HepG2 (cell line): ENCODE measurements at regions not wholly inside any gene's neighbourhood (a gene's known extent, or its start where the extent isn't known, plus 50 kb on each side); places are given as distances from the start of the nearest gene placed in this dataset.

ENCODE experiments used
- ASH2L ChIP-seq: fragments of 300-600, 200-600 bp; sonication (generic); IDR thresholded peaks from 2 replicates; pipeline ENCODE4 v1.7.0; 2017; ENCODE audit warnings: low read depth, mild to moderate bottlenecking, moderate library complexity, mixed read lengths, low read length; ENCODE audit not compliant: insufficient read length
- ATF7-NPFF ChIP-seq: sonication (generic); formaldehyde crosslinking; IDR thresholded peaks from 2 replicates; pipeline ENCODE4 v1.8.1; 2023; ENCODE audit warnings: mild to moderate bottlenecking, low read depth, missing genetic modification reagents, moderate library complexity
- BCL3 ChIP-seq: sonication (generic); formaldehyde crosslinking; IDR thresholded peaks from 2 replicates; pipeline ENCODE4 v1.5.1; 2020; ENCODE audit warnings: mild to moderate bottlenecking, missing genetic modification reagents, moderate library complexity
- CCDC6 ChIP-seq: sonication (generic); formaldehyde crosslinking; IDR thresholded peaks from 2 replicates; pipeline ENCODE4 v1.8.1; 2022; ENCODE audit warnings: mild to moderate bottlenecking, missing genetic modification reagents, moderate library complexity
- ELK4 ChIP-seq: sonication (generic); formaldehyde crosslinking; IDR thresholded peaks from 2 replicates; pipeline ENCODE4 v1.9.0; 2021; ENCODE audit warnings: missing genetic modification reagents, borderline replicate concordance
- GABPA ChIP-seq, 2 experiments: IDR thresholded peaks; 2 replicates each; pipeline ENCODE4 v1.6.1; 2011 to 2016; ENCODE audit warnings: low read depth in 2 of 2, low read length in 1 of 2, missing biosample characterization in 1 of 2, missing genetic modification characterization in 1 of 2
- GABPB1 ChIP-seq: IDR thresholded peaks from 2 replicates; pipeline ENCODE4 v1.6.1; 2016; ENCODE audit warnings: mild to moderate bottlenecking, missing genetic modification reagents, moderate library complexity, missing compliant biosample characterization
- HMGXB3 ChIP-seq: sonication (generic); formaldehyde crosslinking; IDR thresholded peaks from 2 replicates; pipeline ENCODE4 v1.4.0; 2020; ENCODE audit warnings: missing genetic modification reagents, borderline replicate concordance
- KLF13 ChIP-seq: sonication (generic); formaldehyde crosslinking; IDR thresholded peaks from 2 replicates; pipeline ENCODE4 v1.4.0; 2020; ENCODE audit warnings: mild to moderate bottlenecking, missing genetic modification reagents
- MTF2 ChIP-seq: sonication (generic); formaldehyde crosslinking; IDR thresholded peaks from 2 replicates; pipeline ENCODE4 v1.5.0; 2020; ENCODE audit warnings: missing genetic modification reagents, borderline replicate concordance
- RFX1 ChIP-seq: fragments of 450-650 bp; IDR thresholded peaks from 2 replicates; pipeline ENCODE4 v1.6.1; 2017
- SIX4 ChIP-seq: sonication (generic); formaldehyde crosslinking; IDR thresholded peaks from 2 replicates; pipeline ENCODE4 v1.4.0; 2020; ENCODE audit warnings: missing genetic modification reagents
- SOX13 ChIP-seq, 3 experiments: fragments of 450-650 bp in 1 of 3; sonication (generic) in 1 of 3; formaldehyde crosslinking in 1 of 3; IDR thresholded peaks in 2 of 3; conservative IDR thresholded peaks in 1 of 3; 2 replicates each; pipeline versions ENCODE4 v1.5.0 to v1.6.1; 2016 to 2020; ENCODE audit warnings: antibody characterized with exemption in 1 of 3, mild to moderate bottlenecking in 1 of 3, missing compliant biosample characterization in 1 of 3, missing genetic modification reagents in 1 of 3, moderate library complexity in 1 of 3
- SUZ12 ChIP-seq: fragments of 150-350 bp; IDR thresholded peaks from 2 replicates; pipeline ENCODE4 v1.6.1; 2014; ENCODE audit warnings: low read depth, low read length
- TEAD3 ChIP-seq: optimal IDR thresholded peaks from 2 replicates; pipeline ENCODE3; 2016; ENCODE audit warnings: borderline replicate concordance
- TMF1 ChIP-seq: sonication (generic); formaldehyde crosslinking; IDR thresholded peaks from 2 replicates; pipeline ENCODE4 v1.8.1; 2022; ENCODE audit warnings: low read depth, missing genetic modification reagents
- ZFP62 ChIP-seq: sonication (generic); formaldehyde crosslinking; IDR thresholded peaks from 2 replicates; pipeline ENCODE4 v1.4.0; 2020; ENCODE audit warnings: missing genetic modification reagents
- ZNF501 ChIP-seq: sonication (generic); formaldehyde crosslinking; IDR thresholded peaks from 2 replicates; pipeline ENCODE4 v1.5.1; 2020; ENCODE audit warnings: mild to moderate bottlenecking, moderate library complexity, missing genetic modification reagents
- ZNF530 ChIP-seq: sonication (generic); formaldehyde crosslinking; IDR thresholded peaks from 2 replicates; pipeline ENCODE4 v1.5.0; 2020; ENCODE audit warnings: low read depth, mild to moderate bottlenecking, missing genetic modification reagents
- ZNF589 ChIP-seq: sonication (generic); formaldehyde crosslinking; conservative IDR thresholded peaks from 2 replicates; pipeline ENCODE4 v1.8.0; 2022; ENCODE audit warnings: mild to moderate bottlenecking, moderate library complexity, missing genetic modification reagents
- ZNF629 ChIP-seq: sonication (generic); formaldehyde crosslinking; conservative IDR thresholded peaks from 2 replicates; pipeline ENCODE4 v1.5.0; 2020; ENCODE audit warnings: missing genetic modification reagents
- ZNF644 ChIP-seq: IDR thresholded peaks from 2 replicates; pipeline ENCODE4 v1.6.1; 2016; ENCODE audit warnings: low read depth
- ZNF776 ChIP-seq: sonication (generic); formaldehyde crosslinking; IDR thresholded peaks from 2 replicates; pipeline ENCODE4 v1.4.0; 2020; ENCODE audit warnings: mild to moderate bottlenecking, missing genetic modification reagents
- ZNF878 ChIP-seq: sonication (generic); formaldehyde crosslinking; IDR thresholded peaks from 2 replicates; pipeline ENCODE4 v1.8.1; 2023; ENCODE audit warnings: mild to moderate bottlenecking, missing genetic modification reagents, moderate library complexity

- no peak for TF ChIP-seq MTF2 (CRISPR knock-in tag)
- TF ChIP-seq CCDC6 (CRISPR knock-in tag): no peak
- TF ChIP-seq SUZ12: no peak
- no peak for TF ChIP-seq SOX13 (IDR thresholded peaks at IDR 0.05)
- no peak for TF ChIP-seq SOX13 (CRISPR knock-in tag; conservative IDR thresholded peaks at IDR 0.05 in 1 of 2, IDR thresholded peaks at IDR 0.05 in 1 of 2)
- peak; percentile 15; the same call in 1 of the 2 replicates for TF ChIP-seq RFX1
- no peak; the same call in 1 of the 2 replicates for TF ChIP-seq ZNF629 (CRISPR knock-in tag)
- TF ChIP-seq KLF13 (CRISPR knock-in tag): no peak
- 0 out of 2 replicates have a peak, but pooled peaks have one; percentile 41 for TF ChIP-seq ZNF501 (CRISPR knock-in tag)
- TF ChIP-seq ASH2L: no peak
- no peak for TF ChIP-seq HMGXB3
- no peak for TF ChIP-seq TMF1
- TF ChIP-seq ELK4: no peak
- no peak for TF ChIP-seq GABPB1 (CRISPR knock-in tag)
- peak; percentile 57 for TF ChIP-seq TEAD3 (CRISPR knock-in tag)
- no peak for TF ChIP-seq ZNF530 (CRISPR knock-in tag)
- TF ChIP-seq ZNF878 (CRISPR knock-in tag): no peak
- TF ChIP-seq ATF7-NPFF (CRISPR knock-in tag): no peak
- no peak for TF ChIP-seq ZNF776 (CRISPR knock-in tag)
- no peak for TF ChIP-seq ZFP62
- TF ChIP-seq GABPA (IDR thresholded peaks at IDR 0.05; ENCODE audit: low read depth, low read length): no peak
- no peak for TF ChIP-seq GABPA (CRISPR knock-in tag; IDR thresholded peaks at IDR 0.05; ENCODE audit: low read depth)
- TF ChIP-seq ZNF589 (CRISPR knock-in tag): no peak
- peak; percentile 44; the same call in 1 of the 2 replicates for TF ChIP-seq ZNF644 (CRISPR knock-in tag)
- TF ChIP-seq SIX4 (CRISPR knock-in tag): no peak
- no peak for TF ChIP-seq BCL3 (CRISPR knock-in tag)
Measured at GRCh38 chr10:28734938-28735759, 57.8 kb downstream of the BAMBI start (continued).
